Type B pancreatic cell (in vitro differentiated cells): ENCODE measurements at regions not wholly inside any gene's neighbourhood (a gene's known extent, or its start where the extent isn't known, plus 50 kb on each side); places are given as distances from the start of the nearest gene placed in this dataset.

Experiments
- DNase-seq: peaks from one replicate; pipeline ENCODE4 v3.0.0; 2021; ENCODE audit warnings: mixed read lengths; ENCODE audit not compliant: unreplicated experiment; ENCODE audit errors: extremely low spot score
- H3K27ac Mint-ChIP-seq: 2 replicates; pipeline ENCODE4 v1.8.0; 2021; ENCODE audit warnings: mild to moderate bottlenecking, mixed read lengths
- H3K27me3 Mint-ChIP-seq: 2 replicates; pipeline ENCODE4 v1.8.0; 2021; ENCODE audit warnings: mixed read lengths
- H3K36me3 Mint-ChIP-seq: 2 replicates; pipeline ENCODE4 v1.8.0; 2021; ENCODE audit warnings: mixed read lengths
- H3K4me1 Mint-ChIP-seq: one replicate; pipeline ENCODE4 v1.8.0; 2021; ENCODE audit warnings: mixed read lengths; ENCODE audit not compliant: unreplicated experiment
- H3K4me3 Mint-ChIP-seq: 2 replicates; pipeline ENCODE4 v1.8.0; 2021; ENCODE audit warnings: mild to moderate bottlenecking, mixed read lengths
- H3K9me3 Mint-ChIP-seq: 2 replicates; pipeline ENCODE4 v1.8.0; 2021; ENCODE audit warnings: mixed read lengths
- TF ChIP-seq, protein P1 (sequence below): fragments of 200-600 bp; sonication (generic); conservative IDR thresholded peaks from 2 replicates; pipeline ENCODE4 v1.5.0; 2021; ENCODE audit warnings: antibody characterized with exemption, mild to moderate bottlenecking

DNA sequence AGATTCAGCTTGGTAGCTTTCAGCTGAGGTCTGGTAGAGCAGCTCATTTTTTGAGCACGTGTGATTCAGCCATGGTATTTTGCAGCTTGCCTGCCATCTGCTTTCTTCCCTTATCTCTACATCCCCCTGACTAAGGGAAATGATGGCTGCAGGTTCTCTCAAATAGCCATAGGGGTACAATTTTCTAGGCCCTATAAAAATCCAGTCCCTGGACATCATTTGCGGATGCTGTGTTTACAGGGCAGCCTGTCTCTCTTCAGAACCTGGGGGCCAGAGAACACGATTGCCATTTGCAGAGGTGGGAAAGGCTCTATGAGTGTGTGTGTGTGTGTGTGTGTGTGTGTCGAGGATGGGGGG, 442.7 kb upstream of the MEIS1 start:
- Mint-ChIP-seq H3K4me1 (peaks cover 12% of the 10 kb centered on the region), H3K27ac (no peak overlapping the region), H3K36me3 (peaks cover 4% of the 10 kb centered on the region), H3K27me3 (no peaks in the 10 kb centered on the region), H3K4me3 (no peak overlapping the region), H3K9me3 (peaks cover 17% of the 10 kb centered on the region)
- TF ChIP-seq, protein P1, sequence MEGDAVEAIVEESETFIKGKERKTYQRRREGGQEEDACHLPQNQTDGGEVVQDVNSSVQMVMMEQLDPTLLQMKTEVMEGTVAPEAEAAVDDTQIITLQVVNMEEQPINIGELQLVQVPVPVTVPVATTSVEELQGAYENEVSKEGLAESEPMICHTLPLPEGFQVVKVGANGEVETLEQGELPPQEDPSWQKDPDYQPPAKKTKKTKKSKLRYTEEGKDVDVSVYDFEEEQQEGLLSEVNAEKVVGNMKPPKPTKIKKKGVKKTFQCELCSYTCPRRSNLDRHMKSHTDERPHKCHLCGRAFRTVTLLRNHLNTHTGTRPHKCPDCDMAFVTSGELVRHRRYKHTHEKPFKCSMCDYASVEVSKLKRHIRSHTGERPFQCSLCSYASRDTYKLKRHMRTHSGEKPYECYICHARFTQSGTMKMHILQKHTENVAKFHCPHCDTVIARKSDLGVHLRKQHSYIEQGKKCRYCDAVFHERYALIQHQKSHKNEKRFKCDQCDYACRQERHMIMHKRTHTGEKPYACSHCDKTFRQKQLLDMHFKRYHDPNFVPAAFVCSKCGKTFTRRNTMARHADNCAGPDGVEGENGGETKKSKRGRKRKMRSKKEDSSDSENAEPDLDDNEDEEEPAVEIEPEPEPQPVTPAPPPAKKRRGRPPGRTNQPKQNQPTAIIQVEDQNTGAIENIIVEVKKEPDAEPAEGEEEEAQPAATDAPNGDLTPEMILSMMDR, result no peak
- no peak for DNase-seq

DNA sequence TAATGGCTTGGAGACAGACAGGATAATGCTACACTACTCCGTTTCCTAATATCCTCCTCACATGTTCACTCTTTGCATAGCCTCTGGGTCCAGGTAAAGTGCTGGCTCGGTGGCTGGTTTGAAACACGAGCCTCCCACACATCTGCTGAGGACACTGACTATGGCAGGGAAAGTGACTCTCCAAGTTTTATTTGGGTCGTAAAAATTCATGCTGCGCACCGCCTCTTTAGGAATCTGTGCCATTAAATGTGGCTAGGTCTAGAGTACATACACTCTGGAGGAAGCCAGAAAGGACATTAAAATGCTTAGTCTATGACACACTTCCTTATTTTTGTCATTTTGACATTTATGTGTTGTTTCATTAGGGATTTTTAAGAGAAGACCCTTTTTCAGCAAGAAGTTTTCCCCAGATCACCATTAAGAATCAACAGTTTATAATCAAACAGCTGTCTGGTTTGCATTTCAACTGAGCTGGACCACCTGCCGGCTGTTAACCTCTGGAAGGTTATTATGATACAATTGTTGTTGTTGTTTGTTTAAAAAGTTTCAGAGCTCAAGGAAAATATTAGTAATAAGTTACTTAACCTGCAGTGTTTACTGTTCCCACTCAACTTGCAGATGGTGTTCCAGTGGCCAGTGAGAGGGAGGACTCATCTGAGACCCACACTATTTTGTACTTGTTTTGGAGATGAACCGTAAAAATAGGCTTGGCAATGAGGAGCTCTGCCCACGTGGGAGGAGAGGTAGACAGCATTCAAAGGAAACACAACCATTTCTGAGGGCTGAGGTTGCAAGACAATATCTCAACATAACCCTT, 443.3 kb upstream of the MEIS1 start:
- Mint-ChIP-seq H3K4me1 (peaks cover 12% of the 10 kb centered on the region), H3K27ac (no peak overlapping the region)
- TF ChIP-seq, protein P1, result no peak

DNA sequence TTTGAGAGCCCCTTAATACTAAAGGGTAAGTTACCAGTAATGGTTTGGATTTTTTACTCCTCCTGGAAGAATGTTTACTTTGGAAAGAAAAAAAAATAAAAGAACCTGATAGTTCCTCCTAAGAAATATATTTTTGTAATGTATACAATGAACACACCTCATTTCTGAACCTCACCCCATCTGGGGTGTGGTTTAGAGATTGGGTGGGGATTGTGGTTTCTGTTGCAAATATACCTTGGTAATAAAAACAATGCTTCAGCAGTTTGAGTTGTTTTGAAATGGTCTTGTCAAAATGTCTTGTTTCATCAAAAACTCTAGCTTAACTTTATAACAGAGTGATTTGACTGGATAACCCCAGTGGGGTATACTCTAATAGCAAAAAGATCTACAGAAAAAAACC, 448.9 kb upstream of the MEIS1 start:
- Mint-ChIP-seq H3K9me3 (peaks cover 26% of the 10 kb centered on the region), H3K27ac (peak overlapping the region; percentile 92), H3K36me3 (peaks cover 4% of the 10 kb centered on the region), H3K4me1 (no peaks in the 10 kb centered on the region), H3K27me3 (no peaks in the 10 kb centered on the region), H3K4me3 (no peak overlapping the region)
- TF ChIP-seq, protein P1, result no peak
- no peak for DNase-seq

More for the DNA sequence above, 443.3 kb upstream of the MEIS1 start:
- Mint-ChIP-seq H3K27me3 (no peaks in the 10 kb centered on the region), H3K36me3 (peaks cover 4% of the 10 kb centered on the region), H3K9me3 (peaks cover 17% of the 10 kb centered on the region), H3K4me3 (no peak overlapping the region)
- DNase-seq, result no peak

DNA sequence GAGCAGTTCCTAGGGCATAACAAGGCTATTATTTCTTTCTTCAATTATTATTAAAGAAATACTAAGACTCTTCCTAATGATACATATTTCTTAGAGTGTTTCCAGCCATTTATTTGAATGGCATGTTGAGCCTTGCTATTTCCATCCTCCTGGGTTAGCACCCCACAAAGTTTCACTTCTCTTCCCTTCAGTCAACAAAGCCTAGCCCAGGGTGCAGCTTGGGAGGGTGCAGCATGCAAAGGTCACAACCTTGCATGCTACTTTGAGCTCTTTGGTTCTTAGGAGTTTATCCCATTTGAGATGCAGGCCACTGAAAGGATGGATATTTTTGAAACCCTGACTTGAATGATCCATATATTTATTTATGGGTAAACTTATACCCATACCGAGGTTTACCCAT, 454.4 kb upstream of the MEIS1 start:
- no peak for DNase-seq
- Mint-ChIP-seq H3K9me3 (peaks cover 13% of the 10 kb centered on the region), H3K4me3 (no peak overlapping the region), H3K4me1 (no peaks in the 10 kb centered on the region), H3K36me3 (no peaks in the 10 kb centered on the region), H3K27ac (no peak overlapping the region), H3K27me3 (no peaks in the 10 kb centered on the region)
- TF ChIP-seq, protein P1, result no peak

DNA sequence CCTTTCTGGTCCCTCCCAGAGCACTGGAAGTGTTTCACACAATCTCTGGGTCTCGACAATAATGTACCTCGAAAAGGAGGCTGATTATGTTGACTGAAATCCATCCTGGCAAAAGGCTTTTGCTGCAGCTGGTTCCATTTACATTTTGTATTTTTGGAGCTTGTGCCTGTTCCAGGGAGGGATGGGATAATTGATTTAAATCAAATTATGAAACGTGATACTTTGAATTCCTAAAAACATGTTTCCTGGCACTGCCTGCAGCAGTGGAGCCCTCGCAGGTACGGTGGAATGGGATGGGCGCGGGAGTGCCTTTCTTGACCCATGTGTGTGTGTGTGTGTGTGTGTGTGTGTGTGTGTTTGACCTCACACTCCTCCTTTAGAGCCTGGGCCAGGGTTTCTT, 455.5 kb upstream of the MEIS1 start:
- TF ChIP-seq, protein P1, result no peak
- H3K4me3 Mint-ChIP-seq, result no peak overlapping the region
- H3K27me3 Mint-ChIP-seq, result no peaks in the 10 kb centered on the region
- H3K9me3 Mint-ChIP-seq, result peaks cover 12% of the 10 kb centered on the region
- no peaks in the 10 kb centered on the region for H3K4me1 Mint-ChIP-seq
- H3K36me3 Mint-ChIP-seq, result no peaks in the 10 kb centered on the region
- DNase-seq, result no peak
- no peak overlapping the region for H3K27ac Mint-ChIP-seq
